Peyer's patch (tissue), 4 donors: ENCODE measurements at regions not wholly inside any gene's neighbourhood (a gene's known extent, or its start where the extent isn't known, plus 50 kb on each side); places are given as distances from the start of the nearest gene placed in this dataset.

Experiments
- CTCF ChIP-seq, 6 experiments: fragments of 450-650 bp in 4 of 6; fragments of 200-600 bp in 2 of 6; sonication (generic) in 1 of 6; IDR thresholded peaks; one replicate each; pipeline ENCODE4 v1.5.1; 2017 to 2019; ENCODE audit warnings: antibody characterized with exemption in 6 of 6, mild to moderate bottlenecking in 3 of 6, moderate library complexity in 1 of 6
- POLR2A ChIP-seq, 2 donors: fragments of 450-650 bp; IDR thresholded peaks; one replicate each; pipeline ENCODE4 v1.5.1; 2017; ENCODE audit warnings: antibody characterized with exemption in 2 of 2, mild to moderate bottlenecking in 2 of 2, moderate library complexity in 2 of 2

- TF ChIP-seq POLR2A (IDR thresholded peaks at IDR 0.05) (no peak), CTCF (IDR thresholded peaks at IDR 0.05) (no peak)
Measured at GRCh38 chr4:10347281-10347795, 109.9 kb downstream of the ZNF518B start.
